ENCODE measurements at regions not wholly inside any gene's neighbourhood (a gene's known extent, or its start where the extent isn't known, plus 50 kb on each side); places are given as distances from the start of the nearest gene placed in this dataset.
"Not testable (repeated sequence)": the region's sequence is repeated elsewhere in the genome, so short reads cannot be mapped to it uniquely, and the experiment has no call there.

GRCh38 chr5:25764733-25765132 is 1120.0 kb upstream of the CDH10 start:
- DNase-seq = no peak

- no peak for DNase-seq
Measured at GRCh38 chr5:25763781-25764180, 1119.0 kb upstream of the CDH10 start.

GRCh38 chr5:25754895-25755294 is 1110.1 kb upstream of the CDH10 start:
- no peak for DNase-seq

DNA sequence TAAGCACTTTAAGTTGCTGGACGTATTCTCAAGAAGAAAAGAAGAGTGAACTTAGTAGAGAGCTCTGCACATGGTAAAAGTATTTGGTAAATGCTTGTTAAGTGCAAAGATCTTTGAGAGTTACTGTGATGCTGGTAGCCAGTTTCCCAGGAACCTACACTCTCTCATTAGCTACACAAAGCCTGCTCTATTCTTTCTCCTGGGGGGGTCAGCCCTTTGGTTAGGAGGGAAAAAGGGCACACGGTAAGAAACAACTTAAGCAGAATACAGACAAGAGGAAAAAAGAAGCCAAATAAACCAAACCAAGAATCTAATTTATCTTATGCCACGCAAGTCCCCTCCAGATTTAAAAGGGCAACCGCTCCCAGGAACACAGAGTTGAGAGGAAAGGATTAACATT is 1100.1 kb upstream of the CDH10 start:
- DNase-seq = no peak

GRCh38 chr5:25716680-25717079 is 1071.9 kb upstream of the CDH10 start:
- no peak for DNase-seq

DNA sequence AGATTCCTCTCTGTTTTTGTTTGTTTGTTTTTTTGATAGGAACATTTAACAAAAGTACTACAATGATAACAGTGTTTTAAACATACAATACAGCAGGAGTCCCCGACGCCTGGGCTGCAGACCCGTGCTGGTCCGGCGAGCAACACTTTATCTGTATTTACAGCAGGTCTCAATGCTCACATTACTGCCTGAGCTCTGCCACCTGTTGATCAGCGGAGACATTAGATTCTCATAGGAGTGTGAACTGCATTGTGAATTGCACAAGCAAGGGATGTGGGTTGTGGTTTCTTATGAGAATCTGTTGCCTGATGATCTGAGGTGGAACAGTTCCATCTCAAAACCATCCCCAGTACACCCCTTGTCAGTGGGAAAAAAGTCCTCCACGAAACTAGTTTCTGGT is 1068.5 kb upstream of the CDH10 start:
- no peak for DNase-seq

- DNase-seq = no peak
Measured at GRCh38 chr5:25707093-25707492, 1062.3 kb upstream of the CDH10 start.

DNA sequence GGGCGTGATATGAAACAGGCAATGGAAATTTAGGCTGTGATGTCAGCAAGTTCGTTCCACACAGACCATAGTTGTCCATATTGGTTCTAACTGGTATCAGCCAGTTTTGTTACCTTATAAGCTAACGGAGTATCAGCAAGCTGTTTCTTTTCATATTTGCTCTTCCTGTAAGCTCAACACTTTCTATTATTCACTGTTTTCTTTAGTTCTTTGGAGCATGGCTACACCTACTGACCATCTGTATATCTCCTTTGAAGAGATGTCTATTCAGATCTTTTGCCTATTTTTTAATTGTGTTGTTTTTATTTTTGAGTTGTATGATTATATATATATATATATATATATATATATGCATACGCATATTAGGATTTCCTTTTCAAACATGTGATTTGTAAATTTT is 1057.2 kb upstream of the CDH10 start:
- no peak for DNase-seq

- no peak for DNase-seq
Measured at GRCh38 chr5:25694801-25695200, 1050.0 kb upstream of the CDH10 start.

- DNase-seq = no peak
Measured at GRCh38 chr5:25688156-25688555, 1043.4 kb upstream of the CDH10 start.

DNA sequence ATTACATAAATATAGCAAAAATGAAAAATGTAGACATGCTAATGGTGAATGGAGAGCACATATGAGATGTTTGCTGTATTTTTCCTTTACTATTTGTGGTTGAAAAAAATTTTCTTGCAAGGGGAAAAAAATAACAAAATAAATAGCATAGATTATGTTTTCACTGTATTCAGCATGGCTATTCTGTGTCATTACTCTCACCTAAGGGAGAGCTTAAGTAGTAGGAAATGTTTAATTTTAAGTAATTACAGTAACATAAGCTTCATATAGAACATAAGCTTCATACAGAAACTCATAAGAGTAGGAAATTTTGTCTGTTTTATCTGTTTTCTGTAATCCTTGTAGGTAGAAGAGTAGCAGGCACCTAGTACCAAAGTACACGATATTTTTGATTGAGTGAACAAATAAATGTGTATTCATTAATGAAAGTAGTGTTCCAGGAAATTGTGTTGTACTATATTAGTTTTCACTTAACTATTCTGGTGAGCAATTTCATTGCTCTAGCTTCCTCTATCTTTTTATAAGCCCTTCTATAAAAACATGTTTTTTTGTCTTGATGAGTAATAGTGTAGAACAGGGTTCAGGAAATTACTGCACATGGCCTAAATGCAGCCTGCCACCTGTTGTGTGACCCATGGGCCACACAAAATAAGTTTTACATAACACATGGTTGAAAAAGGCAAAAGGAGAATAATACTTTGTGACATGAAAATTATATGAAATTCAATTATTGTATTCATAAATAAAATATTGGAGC is 1025.0 kb upstream of the CDH10 start:
- no peak for DNase-seq

DNA sequence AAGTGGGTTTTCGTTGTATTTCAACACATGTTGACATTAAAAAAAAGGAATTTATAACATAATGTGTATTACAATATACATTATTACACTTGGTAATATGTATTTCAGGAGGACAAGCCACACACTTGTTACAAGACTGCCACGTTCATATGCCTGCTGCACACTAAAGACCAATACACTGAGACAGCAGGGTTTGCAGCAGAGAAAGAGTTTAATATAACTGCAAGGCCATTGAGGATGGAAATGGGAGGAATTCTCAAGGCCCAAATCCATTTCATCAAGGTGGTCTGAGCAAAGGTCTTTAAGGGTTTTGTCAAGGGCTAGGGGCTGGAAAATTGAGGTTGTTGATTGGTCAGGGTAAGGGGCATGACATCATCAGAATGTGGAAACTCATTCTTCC is 1017.8 kb upstream of the CDH10 start:
- DNase-seq = no peak

GRCh38 chr5:25650316-25650715 is 1005.5 kb upstream of the CDH10 start:
- DNase-seq = not testable (repeated sequence)

DNA sequence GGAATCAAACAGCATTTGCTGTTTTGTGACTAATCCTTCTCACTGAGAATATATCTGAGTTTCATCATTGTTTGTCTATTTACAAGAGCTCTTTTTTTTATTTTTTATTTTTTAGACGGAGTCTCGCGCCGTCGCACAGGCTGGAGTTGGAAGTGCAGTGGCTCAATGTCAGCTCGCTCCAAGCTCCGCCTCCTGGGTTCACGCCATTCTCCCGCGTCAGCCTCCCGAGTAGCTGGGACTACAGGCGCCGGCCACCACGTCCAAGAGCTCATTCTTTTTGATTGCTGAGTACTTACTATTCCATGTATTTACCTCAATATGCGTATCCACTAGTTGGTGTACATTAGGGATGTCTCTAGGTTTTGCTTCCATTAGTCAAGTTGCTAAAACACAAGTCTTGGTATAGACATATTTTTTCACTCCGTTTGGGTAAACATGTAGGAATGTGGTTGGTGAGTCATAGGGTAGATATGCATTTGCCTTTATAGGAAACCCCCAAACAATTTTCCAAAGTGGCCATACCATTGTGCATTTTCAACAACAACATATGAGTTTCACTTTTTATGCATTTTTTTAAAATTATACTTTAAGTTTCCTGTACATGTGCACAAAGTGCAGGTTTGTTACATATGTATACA is 1005.0 kb upstream of the CDH10 start:
- no peak for DNase-seq

DNA sequence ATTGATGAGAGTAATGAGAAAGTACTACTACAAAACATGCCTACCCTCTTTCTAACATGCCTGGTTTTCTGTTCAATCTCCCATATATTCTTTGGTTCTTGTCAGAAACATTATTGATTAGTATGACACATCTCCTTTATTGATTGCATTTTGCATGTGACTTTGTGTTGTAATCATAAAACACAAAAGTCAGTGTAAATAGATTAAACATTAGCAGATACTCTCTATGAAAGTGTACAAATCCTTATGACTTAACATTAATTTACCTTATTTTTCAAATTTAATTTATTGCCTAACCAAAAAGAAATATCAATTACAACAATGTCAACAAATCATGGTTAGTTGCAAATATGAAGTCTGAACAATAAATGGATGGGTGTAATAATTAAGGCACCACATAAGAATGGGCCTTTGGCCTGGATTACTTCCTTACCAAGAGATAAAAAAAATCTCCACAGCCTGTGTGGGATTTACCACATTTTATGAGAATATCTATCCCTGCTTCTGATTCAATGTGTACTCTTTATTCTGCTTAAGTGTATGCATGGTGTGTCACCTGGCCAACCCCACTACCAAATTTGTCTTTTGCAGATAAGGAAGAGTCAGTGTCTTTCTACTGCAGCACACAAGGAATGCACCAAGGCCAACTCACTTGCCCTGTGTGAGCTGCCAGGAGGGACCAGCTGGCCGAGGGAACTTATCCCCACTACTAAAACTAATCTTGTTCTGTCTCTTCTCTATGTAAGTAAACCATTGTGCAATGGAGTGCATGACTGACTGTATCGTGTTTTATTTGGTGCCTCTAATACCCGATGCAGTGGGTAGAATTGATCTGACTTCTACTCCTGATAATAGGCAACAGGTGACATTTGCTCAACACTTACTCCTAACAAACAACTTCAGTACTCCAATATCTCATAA is 1001.9 kb upstream of the CDH10 start:
- DNase-seq = no peak

DNA sequence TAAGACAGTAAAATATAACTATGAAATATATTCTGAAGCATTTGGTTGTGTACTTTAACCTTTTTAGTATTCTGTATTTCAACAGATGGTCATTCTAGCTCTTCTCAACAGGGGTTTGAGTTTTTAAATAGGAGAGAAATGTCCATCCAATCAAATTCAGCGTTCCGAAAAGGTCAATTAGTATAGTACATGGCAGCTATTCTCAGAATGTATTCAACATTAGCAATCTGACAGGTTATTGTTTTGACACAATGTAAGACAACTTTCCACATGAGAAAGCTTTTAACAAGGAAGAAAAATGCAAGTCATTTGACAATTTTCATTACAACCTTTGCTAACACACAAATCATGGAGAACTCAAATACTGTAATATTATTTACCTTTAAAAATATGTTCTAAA is 996.3 kb upstream of the CDH10 start:
- DNase-seq = no peak

- DNase-seq = no peak
Measured at GRCh38 chr5:25619273-25619672, 974.5 kb upstream of the CDH10 start.

- no peak for DNase-seq
Measured at GRCh38 chr5:25618821-25619220, 974.0 kb upstream of the CDH10 start.

- no peak for DNase-seq
Measured at GRCh38 chr5:25614466-25614865, 969.7 kb upstream of the CDH10 start.

- no peak for DNase-seq
Measured at GRCh38 chr5:25604681-25605080, 959.9 kb upstream of the CDH10 start.

GRCh38 chr5:25579111-25579510 is 934.3 kb upstream of the CDH10 start:
- no peak for DNase-seq

DNA sequence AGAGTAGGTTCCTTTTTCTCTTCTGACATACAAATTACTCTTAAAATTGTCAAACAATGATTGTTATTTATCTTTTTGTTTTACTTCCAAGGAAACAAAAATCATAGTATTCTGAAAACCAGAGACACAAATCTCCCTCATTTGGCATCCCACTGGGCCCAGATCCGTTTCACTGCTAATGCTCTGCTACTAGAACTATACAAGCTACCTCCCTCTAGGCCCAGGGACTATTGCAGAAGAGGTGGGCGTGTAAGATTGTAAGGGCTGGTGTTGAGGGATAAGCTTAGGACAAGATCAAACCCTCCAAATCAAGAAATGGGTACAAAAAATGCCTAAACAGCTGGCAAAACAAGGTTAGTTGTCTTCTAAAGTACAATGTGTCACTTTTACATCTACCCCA is 928.9 kb upstream of the CDH10 start:
- DNase-seq = no peak

DNA sequence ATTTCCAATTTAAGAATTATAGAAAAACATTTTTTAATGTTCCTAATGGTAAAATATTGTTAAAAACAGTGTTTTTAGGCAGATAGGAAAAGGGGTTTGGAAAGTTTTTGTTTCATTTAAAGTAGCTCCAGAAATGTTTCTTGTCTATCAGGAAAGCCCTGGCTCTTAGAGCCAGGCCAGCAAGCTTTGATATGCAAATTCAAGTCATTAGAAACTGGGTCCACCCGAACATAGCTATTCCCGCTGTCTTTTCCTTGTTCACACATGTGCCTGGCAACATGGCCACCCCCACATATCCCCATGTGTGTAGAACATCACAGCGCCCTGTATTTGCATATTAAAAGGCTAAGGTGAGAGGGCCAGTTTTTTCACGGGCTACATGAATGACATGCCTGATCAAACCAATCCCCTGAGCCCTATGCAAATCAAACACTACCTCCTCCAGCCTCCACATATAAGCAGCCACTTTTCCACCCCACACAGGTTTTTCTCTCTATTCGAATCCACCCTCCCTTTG is 925.3 kb upstream of the CDH10 start:
- peak; percentile 60 for DNase-seq

Data from NCI-H2227 treated with DMSO at 0.1 percent for 48 hours (cell line).